GM18507 (cell line): ENCODE measurements at regions not wholly inside any gene's neighbourhood (a gene's known extent, or its start where the extent isn't known, plus 50 kb on each side); places are given as distances from the start of the nearest gene placed in this dataset.
"Not testable (repeated sequence)": the region's sequence is repeated elsewhere in the genome, so short reads cannot be mapped to it uniquely, and the experiment has no call there.

Experiments used
- DNase-seq: peaks from one replicate; pipeline ENCODE4 v3.0.0; 2011; ENCODE audit warnings: low read depth; ENCODE audit not compliant: insufficient read length; ENCODE audit errors: extremely low spot score
- FAIRE-seq: peaks from 2 replicates; lab custom pipeline; 2011; peaks lifted over from hg19 to GRCh38; lab: Jason Lieb, UNC

GRCh38 chr4:32700838-32701237 is 1980.7 kb downstream of the PCDH7 start:
- FAIRE-seq (no peak), DNase-seq (no peak)

- no peak for FAIRE-seq
- DNase-seq = no peak
Measured at GRCh38 chr4:32706893-32707292, 1986.7 kb downstream of the PCDH7 start.

- not testable (repeated sequence) for DNase-seq, FAIRE-seq
Measured at GRCh38 chr4:32716090-32716620, 1996.0 kb downstream of the PCDH7 start.

- no peak for FAIRE-seq
- DNase-seq = no peak
Measured at GRCh38 chr4:32735856-32736590, 2015.9 kb downstream of the PCDH7 start.

GRCh38 chr4:32744211-32744610 is 2024.0 kb downstream of the PCDH7 start:
- DNase-seq (no peak), FAIRE-seq (no peak)

- no peak for DNase-seq
- FAIRE-seq = no peak
Measured at GRCh38 chr4:32745351-32745750, 2025.2 kb downstream of the PCDH7 start.

- FAIRE-seq (no peak), DNase-seq (no peak)
Measured at GRCh38 chr4:32748061-32748460, 2027.9 kb downstream of the PCDH7 start.

GRCh38 chr4:32748498-32748897 is 2028.3 kb downstream of the PCDH7 start:
- FAIRE-seq (no peak), DNase-seq (no peak)

- DNase-seq (no peak), FAIRE-seq (no peak)
Measured at GRCh38 chr4:32752962-32753361, 2032.8 kb downstream of the PCDH7 start.

GRCh38 chr4:32768664-32769389 is 2048.7 kb downstream of the PCDH7 start:
- DNase-seq = no peak
- no peak for FAIRE-seq

GRCh38 chr4:32771491-32771890 is 2051.3 kb downstream of the PCDH7 start:
- FAIRE-seq (no peak), DNase-seq (no peak)

- FAIRE-seq (no peak), DNase-seq (no peak)
Measured at GRCh38 chr4:32775049-32775448, 2054.9 kb downstream of the PCDH7 start.

GRCh38 chr4:32776435-32777203 is 2056.4 kb downstream of the PCDH7 start:
- DNase-seq (no peak), FAIRE-seq (no peak)

GRCh38 chr4:32778025-32778424 is 2057.9 kb downstream of the PCDH7 start:
- FAIRE-seq (no peak), DNase-seq (no peak)

GRCh38 chr4:32778938-32779337 is 2058.8 kb downstream of the PCDH7 start:
- no peak for FAIRE-seq
- no peak for DNase-seq

- FAIRE-seq (no peak), DNase-seq (no peak)
Measured at GRCh38 chr4:32789026-32789608, 2068.9 kb downstream of the PCDH7 start.

- DNase-seq (no peak), FAIRE-seq (no peak)
Measured at GRCh38 chr4:32790803-32791202, 2070.6 kb downstream of the PCDH7 start.

- DNase-seq = no peak
- no peak for FAIRE-seq
Measured at GRCh38 chr4:32798471-32799159, 2078.4 kb downstream of the PCDH7 start.

- FAIRE-seq = no peak
Measured at GRCh38 chr4:32824336-32824735, 2104.2 kb downstream of the PCDH7 start.

More at GRCh38 chr4:32824336-32824735, 2104.2 kb downstream of the PCDH7 start:
- DNase-seq = no peak
